HEK293 (cell line): ENCODE measurements at regions not wholly inside any gene's neighbourhood (a gene's known extent, or its start where the extent isn't known, plus 50 kb on each side); places are given as distances from the start of the nearest gene placed in this dataset.

Experiments
- CTCF ChIA-PET: fragments of 350-600 bp; formaldehyde crosslinking; extraction: SDS; loops from one replicate; lab custom pipeline; 2021; ENCODE audit warnings: antibody characterized with exemption; lab: Yijun Ruan, JAX
- POLR2A ChIA-PET: fragments of 300-600 bp; formaldehyde crosslinking; extraction: SDS; loops from one replicate; lab custom pipeline; 2020; ENCODE audit warnings: antibody characterized with exemption, inconsistent platforms; lab: Yijun Ruan, JAX
- H3K27ac ChIP-seq: fragments of 200-500 bp; sonication (Bioruptor generic); 2 replicates; pipeline ENCODE4 v1.5.1; 2014; ENCODE audit warnings: low read depth, low read length, control low read depth, inconsistent platforms; ENCODE audit errors: extremely low read depth
- H3K36me3 ChIP-seq, 2 experiments: fragments of 200-500 bp in 1 of 2; sonication (Bioruptor generic) in 1 of 2; 1 replicate in 1 of 2; 2 replicates in 1 of 2; pipeline ENCODE4 v1.5.1; 2014 to 2017; ENCODE audit warnings: inconsistent platforms in 2 of 2, low read length in 2 of 2; ENCODE audit not compliant: control insufficient read depth in 2 of 2, insufficient read depth in 1 of 2
- H3K4me1 ChIP-seq: fragments of 200-500 bp; sonication (Bioruptor generic); 2 replicates; pipeline ENCODE4 v1.5.1; 2014; ENCODE audit warnings: mild to moderate bottlenecking, low read length, inconsistent platforms; ENCODE audit not compliant: control insufficient read depth, insufficient read depth
- H3K4me3 ChIP-seq: 2 replicates; pipeline ENCODE4 v1.5.1; 2011; ENCODE audit warnings: low read depth, mild to moderate bottlenecking, control low read depth, low read length, moderate library complexity
- H3K9me3 ChIP-seq: fragments of 200-500 bp; sonication (Bioruptor generic); 2 replicates; pipeline ENCODE4 v1.5.1; 2014; ENCODE audit warnings: low read depth, low read length, inconsistent platforms; ENCODE audit not compliant: control insufficient read depth, insufficient read depth
- CTCF ChIP-seq: fragments of 450-650 bp; formaldehyde crosslinking; IDR thresholded peaks from 2 replicates; pipeline ENCODE4 v1.5.1; 2016; ENCODE audit warnings: missing biosample characterization, missing genetic modification characterization
- GLIS1 ChIP-seq: fragments of 450-650 bp; formaldehyde crosslinking; IDR thresholded peaks from 2 replicates; pipeline ENCODE4 v1.5.1; 2016; ENCODE audit warnings: missing biosample characterization, missing genetic modification characterization
- IKZF3 ChIP-seq: fragments of 450-650 bp; IDR thresholded peaks from 2 replicates; pipeline ENCODE4 v1.5.0; 2018; ENCODE audit warnings: missing biosample characterization, mild to moderate bottlenecking, missing genetic modification characterization, moderate library complexity
- KLF10 ChIP-seq: fragments of 450-650 bp; IDR thresholded peaks from 2 replicates; pipeline ENCODE4 v1.5.1; 2018; ENCODE audit warnings: missing biosample characterization, mild to moderate bottlenecking, missing genetic modification characterization
- MYNN ChIP-seq: fragments of 450-650 bp; formaldehyde crosslinking; IDR thresholded peaks from 2 replicates; pipeline ENCODE4 v1.5.1; 2016; ENCODE audit warnings: missing biosample characterization, missing genetic modification characterization, borderline replicate concordance
- OVOL3 ChIP-seq: fragments of 450-650 bp; formaldehyde crosslinking; IDR thresholded peaks from 2 replicates; pipeline ENCODE4 v1.5.1; 2016; ENCODE audit warnings: missing biosample characterization, missing genetic modification characterization
- PRDM4 ChIP-seq: fragments of 450-650 bp; formaldehyde crosslinking; IDR thresholded peaks from 2 replicates; pipeline ENCODE4 v1.5.1; 2017; ENCODE audit warnings: missing biosample characterization, missing genetic modification characterization
- ZBTB17 ChIP-seq: fragments of 450-650 bp; formaldehyde crosslinking; IDR thresholded peaks from 2 replicates; pipeline ENCODE4 v1.5.1; 2016; ENCODE audit warnings: missing biosample characterization, missing genetic modification characterization
- ZNF114 ChIP-seq: fragments of 450-650 bp; formaldehyde crosslinking; IDR thresholded peaks from 2 replicates; pipeline ENCODE4 v1.5.0; 2017; ENCODE audit warnings: missing biosample characterization, missing genetic modification characterization
- ZNF155 ChIP-seq: fragments of 450-650 bp; formaldehyde crosslinking; IDR thresholded peaks from 2 replicates; pipeline ENCODE4 v1.5.1; 2016; ENCODE audit warnings: missing biosample characterization, missing genetic modification characterization
- ZNF239 ChIP-seq: fragments of 450-650 bp; formaldehyde crosslinking; IDR thresholded peaks from 2 replicates; pipeline ENCODE4 v1.5.1; 2016; ENCODE audit warnings: missing biosample characterization, missing genetic modification characterization
- ZNF548 ChIP-seq: fragments of 450-650 bp; formaldehyde crosslinking; IDR thresholded peaks from 2 replicates; pipeline ENCODE4 v1.5.1; 2016; ENCODE audit warnings: missing biosample characterization, missing genetic modification characterization
- ZNF571 ChIP-seq: fragments of 450-650 bp; formaldehyde crosslinking; IDR thresholded peaks from 2 replicates; pipeline ENCODE4 v1.5.0; 2017; ENCODE audit warnings: missing biosample characterization, missing genetic modification characterization
- ZNF585B ChIP-seq: fragments of 450-650 bp; formaldehyde crosslinking; IDR thresholded peaks from 2 replicates; pipeline ENCODE4 v1.5.1; 2016; ENCODE audit warnings: missing biosample characterization, missing genetic modification characterization
- ZNF692 ChIP-seq: fragments of 450-650 bp; formaldehyde crosslinking; IDR thresholded peaks from 2 replicates; pipeline ENCODE4 v1.5.1; 2016; ENCODE audit warnings: missing biosample characterization, missing genetic modification characterization

GRCh38 chr16:66263168-66263972, 103.1 kb upstream of the CDH5 start (continued):
- TF ChIP-seq PRDM4 (tag by site-specific recombination) (no peak), KLF10 (tag by site-specific recombination) (no peak), ZNF692 (no peak), ZBTB17 (no peak), GLIS1 (tag by site-specific recombination) (peak; percentile 66)

GRCh38 chr16:66262253-66263167, 104.0 kb upstream of the CDH5 start:
- POLR2A ChIA-PET = no interaction called here
- Histone ChIP-seq H3K36me3 (no peaks in the 10 kb centered on the region), H3K9me3 (no peaks in the 10 kb centered on the region), H3K4me3 (no peak overlapping the region), H3K27ac (no peak overlapping the region), H3K4me1 (peaks cover 4% of the 10 kb centered on the region; the same call in 1 of the 2 replicates)
- no peak for TF ChIP-seq OVOL3 (tag by site-specific recombination)
- TF ChIP-seq GLIS1 (tag by site-specific recombination) = peak; percentile 80
- CTCF ChIA-PET = interaction anchor here (0.6 to 2.0 kb wide), 7 partner anchors 8 to 557 kb away, joined by 3 to 7 read pairs (median 3); no protein-coding TSS in a partner anchor

GRCh38 chr16:66261826-66262225, 104.7 kb upstream of the CDH5 start:
- H3K9me3 ChIP-seq = no peaks in the 10 kb centered on the region
- no peak overlapping the region for H3K4me3 ChIP-seq
- no peak for TF ChIP-seq ZNF548 (tag by site-specific recombination)
- TF ChIP-seq, all 188 proteins: peak for 0
- Histone ChIP-seq H3K4me1 (peaks cover 4% of the 10 kb centered on the region; the same call in 1 of the 2 replicates), H3K27ac (no peak overlapping the region), H3K36me3 (no peaks in the 10 kb centered on the region)
- CTCF ChIA-PET = interaction anchor here (1.5 to 2.0 kb wide), 2 partner anchors 9 to 557 kb away, joined by 3 to 7 read pairs; no protein-coding TSS in a partner anchor
- POLR2A ChIA-PET = no interaction called here

GRCh38 chr16:66260522-66261254, 105.8 kb upstream of the CDH5 start:
- ChIA-PET CTCF (interaction anchor here (0.6 to 0.9 kb wide), 3 partner anchors 11 to 236 kb away, joined by 3 to 4 read pairs (median 3); no protein-coding TSS in a partner anchor), POLR2A (no interaction called here)
- no peak overlapping the region for H3K4me3 ChIP-seq
- TF ChIP-seq ZNF585B (no peak), IKZF3 (tag by site-specific recombination) (no peak), ZNF114 (no peak), CTCF (tag by site-specific recombination) (no peak), ZNF571 (tag by site-specific recombination) (no peak), ZNF155 (tag by site-specific recombination) (no peak), ZNF239 (tag by site-specific recombination) (no peak), MYNN (no peak)

More at GRCh38 chr16:66260522-66261254, 105.8 kb upstream of the CDH5 start:
- Histone ChIP-seq H3K9me3 (no peaks in the 10 kb centered on the region), H3K4me1 (peaks cover 4% of the 10 kb centered on the region; the same call in 1 of the 2 replicates), H3K36me3 (no peaks in the 10 kb centered on the region), H3K27ac (no peak overlapping the region)
